ENCODE measurements at regions not wholly inside any gene's neighbourhood (a gene's known extent, or its start where the extent isn't known, plus 50 kb on each side); places are given as distances from the start of the nearest gene placed in this dataset.

DNA sequence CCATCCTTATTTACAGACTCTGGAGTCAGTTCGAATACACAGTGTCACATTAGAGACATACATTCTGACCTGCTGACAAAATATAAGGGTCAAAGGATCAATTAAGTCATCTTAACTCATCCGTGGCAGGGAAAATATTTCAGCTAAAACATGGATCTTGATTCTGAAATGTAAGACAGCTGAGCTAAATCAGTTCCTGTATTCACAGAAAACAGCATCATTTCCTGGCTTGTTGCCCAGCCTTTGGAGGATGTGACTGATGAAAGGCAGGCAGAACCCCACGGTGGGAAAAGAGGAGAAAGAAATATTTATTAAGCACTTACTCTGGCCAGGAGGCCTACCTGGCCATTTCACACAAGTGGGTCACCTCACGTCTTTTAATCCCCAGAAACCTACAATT is 101.9 kb downstream of the GAS2L3 start:
- DNase-seq: peak; percentile 54

DNA sequence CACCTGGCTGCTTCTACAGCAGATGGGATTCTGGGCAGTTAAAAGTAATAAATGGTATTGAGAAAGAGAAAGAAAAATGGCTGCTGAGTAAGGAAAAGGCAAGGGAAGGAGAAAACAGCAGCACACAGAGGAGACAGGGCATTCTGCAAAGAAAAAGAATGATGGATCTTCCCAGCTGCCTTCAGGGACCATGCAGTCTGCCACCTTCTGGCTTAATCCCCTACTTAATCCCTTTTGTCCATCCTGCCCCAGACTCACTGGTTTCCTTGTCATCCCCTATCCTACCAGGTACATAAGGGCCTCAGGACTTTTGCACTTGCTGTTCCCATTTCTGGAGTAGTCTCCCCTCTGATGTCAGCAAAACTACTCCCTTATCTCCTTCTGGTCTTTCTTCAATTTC is 107.6 kb downstream of the GAS2L3 start:
- DNase-seq: no peak

DNA sequence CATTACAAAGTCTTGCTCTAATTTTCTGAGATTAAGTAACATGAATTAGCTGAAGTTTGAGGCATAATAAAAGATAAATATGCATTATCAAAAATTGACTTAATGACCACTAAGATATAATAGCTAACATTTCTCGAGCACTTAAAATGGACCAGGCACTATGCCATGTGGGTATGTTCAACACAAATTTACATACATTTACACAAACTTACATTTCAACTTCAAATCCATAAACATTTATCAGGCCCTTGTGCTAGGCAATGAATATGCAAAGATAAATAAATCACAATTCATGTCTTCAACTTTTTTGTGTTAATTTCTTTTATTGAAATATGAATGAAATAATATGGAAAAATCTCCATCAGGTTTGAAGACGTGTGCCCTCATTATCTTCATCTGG is 108.7 kb downstream of the GAS2L3 start:
- DNase-seq: no peak

DNA sequence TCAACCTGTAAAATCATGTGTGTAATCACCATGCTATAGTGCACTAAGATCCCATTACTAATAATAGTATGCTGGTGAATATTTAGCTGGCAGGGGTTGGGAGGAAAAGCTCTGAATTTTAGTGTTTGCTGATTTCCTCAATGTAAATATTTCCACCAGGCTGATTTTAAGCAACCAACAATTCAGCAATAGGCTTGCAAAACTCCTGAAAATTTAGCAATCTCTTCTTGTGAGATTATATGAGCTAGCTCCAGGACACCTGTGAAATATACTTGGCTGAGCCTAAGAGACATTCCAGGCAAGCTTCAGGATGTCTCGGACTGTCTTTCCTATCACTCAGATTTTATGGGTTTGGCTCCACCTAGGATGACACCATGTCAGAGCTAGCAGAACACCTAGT is 106.9 kb upstream of the ANO4 start:
- no peak for DNase-seq

DNA sequence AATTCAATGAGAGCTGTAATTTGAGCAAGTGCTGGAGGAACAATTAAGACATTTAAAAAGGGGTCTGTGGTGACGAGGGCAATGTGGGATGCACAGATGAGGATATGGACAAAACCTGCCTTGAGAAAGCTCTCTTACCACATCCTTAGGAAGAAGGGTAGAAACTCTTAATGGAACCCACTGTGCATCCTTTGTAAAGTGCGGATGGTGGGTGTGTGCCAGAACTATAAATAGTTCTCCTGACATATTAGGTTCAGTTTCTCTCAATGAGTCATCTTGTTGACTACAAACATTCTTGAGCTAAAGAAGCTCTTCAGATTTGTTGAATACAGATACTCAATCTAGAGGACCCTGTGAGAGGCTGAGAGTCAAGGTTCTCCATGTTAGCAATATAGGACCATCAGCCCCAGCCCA is 106.1 kb upstream of the ANO4 start:
- DNase-seq: no peak

DNA sequence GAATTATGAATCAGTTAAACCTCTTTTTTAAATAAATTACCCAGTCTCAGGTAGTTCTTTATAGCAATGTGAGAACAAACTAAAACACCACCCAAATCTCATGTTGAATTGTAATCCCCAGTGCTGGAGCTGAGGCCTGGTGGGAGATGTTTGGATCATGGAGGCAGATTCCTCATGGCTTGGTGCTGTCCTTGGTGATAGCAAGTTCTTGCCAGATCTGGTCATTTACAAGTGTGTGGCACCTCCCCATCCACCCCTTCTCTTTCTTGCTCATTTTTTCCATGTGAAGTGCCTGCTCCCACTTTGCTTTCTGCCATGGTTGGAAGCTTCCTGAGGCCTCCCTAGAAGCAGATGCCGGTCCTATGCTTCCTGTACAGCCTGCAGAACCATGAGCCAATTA is 102.1 kb upstream of the ANO4 start:
- DNase-seq: no peak

DNA sequence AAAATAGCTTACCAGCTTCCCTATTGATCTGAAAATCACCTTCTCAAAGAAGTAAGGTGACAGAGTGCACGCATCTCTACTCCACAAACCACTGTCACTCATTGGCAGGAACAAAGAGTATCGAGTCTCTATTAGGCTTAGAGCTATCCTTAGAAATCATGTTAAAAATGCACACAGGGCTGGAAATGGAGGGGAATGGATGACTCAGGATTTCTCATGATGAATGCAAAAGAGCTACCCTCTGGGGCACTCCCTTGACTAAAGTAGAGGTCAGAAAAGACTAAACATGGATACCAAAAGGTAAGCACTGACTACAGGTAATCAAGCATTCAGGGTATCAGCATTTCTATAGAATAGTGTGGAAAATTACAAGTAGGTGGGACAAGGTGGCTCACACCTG is 96.1 kb upstream of the ANO4 start:
- no peak for DNase-seq

DNA sequence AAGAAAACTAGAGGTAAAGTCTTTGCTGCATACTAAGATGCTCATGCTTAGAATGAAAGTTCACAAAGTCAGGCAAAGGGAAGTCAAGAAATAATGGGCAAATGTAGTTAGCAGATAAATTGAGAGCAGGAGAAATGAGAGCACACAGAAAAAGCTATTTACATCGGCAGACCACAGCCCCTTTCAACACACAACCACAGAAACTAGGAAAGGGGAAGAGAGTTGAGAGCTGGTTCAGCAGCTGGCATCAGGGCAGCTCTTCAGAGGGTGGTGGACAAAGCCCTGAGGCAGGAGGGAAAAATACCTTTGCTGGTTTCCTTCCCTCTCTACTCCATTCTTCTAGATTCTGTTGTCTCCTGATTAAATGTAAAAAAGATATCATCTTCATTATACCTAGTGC is 95.4 kb upstream of the ANO4 start:
- peak; percentile 54 for DNase-seq

DNA sequence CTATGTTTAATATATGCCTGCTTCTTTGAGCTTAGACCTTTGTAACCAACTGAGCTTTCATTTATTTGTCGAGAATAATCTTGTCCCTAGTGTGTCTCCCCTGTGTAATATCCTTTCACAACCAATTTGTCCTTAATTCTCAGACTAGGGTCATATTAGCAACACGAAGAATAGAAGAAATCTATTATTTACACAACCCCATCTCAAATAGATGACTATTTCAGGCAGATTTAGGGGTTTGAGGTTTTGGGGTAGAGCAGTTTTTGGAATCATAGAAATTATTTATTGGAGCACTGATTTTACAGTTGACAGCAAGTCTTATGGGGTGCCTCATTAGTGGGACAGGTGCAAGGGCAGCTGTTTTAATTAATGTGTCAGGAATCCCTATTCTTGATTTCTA is 91.2 kb upstream of the ANO4 start:
- DNase-seq: no peak

DNA sequence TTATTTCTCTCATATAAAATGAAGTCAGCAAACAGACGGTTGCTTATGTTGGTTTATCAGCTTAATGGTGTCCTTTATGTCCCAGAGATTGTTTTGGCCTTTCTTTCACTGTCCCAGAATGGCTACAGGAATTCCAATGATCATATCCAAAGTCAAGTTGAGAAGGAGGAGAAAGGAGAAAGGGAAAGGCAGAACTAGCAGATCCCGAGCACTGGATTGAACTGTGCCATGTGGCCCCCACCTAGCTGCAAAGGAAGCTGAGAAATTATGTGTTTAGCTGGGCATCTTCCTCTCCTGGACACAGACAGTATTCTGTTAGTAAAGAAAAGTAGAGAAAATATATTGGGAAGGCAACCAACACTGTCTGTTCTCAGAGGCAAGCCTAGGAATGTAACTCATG is 90.7 kb upstream of the ANO4 start:
- DNase-seq: no peak

DNA sequence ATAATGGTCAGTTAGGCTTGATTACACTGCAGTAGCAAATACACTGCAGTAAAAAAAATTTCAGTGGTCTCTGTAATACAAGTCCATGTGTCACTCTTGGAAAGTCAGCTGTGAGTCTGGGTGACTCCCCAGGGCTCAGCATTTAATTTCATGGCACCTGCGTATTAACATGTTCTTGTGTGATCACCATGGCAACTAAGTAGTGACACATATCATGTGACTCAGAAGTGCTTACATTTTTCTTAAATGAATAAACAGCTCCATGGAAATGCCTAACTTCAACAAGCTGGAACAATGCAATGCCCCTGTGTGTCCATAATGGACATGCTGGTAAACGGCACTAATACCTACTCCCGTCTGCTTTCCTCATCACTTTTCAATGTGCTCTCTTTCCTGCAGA is 88.5 kb upstream of the ANO4 start:
- DNase-seq: no peak

DNA sequence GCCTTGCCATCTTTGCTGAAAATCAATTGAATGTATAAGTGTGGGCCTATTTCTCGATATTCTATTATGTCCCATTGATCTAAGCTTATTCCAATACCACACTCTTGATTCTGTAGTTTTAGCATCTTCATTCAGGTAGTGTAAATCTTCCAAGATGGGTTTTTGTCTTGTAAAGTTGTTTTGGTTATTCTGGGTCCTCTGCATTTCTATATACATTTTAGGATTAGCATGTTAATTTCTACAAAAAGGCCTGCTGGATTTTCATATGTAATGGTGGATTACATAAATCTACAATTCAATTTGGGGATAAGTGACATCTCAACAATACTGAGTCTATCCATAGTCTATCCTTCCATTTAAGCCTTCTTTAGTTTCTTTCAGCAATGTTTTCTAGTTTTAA is 86.0 kb upstream of the ANO4 start:
- no peak for DNase-seq

DNA sequence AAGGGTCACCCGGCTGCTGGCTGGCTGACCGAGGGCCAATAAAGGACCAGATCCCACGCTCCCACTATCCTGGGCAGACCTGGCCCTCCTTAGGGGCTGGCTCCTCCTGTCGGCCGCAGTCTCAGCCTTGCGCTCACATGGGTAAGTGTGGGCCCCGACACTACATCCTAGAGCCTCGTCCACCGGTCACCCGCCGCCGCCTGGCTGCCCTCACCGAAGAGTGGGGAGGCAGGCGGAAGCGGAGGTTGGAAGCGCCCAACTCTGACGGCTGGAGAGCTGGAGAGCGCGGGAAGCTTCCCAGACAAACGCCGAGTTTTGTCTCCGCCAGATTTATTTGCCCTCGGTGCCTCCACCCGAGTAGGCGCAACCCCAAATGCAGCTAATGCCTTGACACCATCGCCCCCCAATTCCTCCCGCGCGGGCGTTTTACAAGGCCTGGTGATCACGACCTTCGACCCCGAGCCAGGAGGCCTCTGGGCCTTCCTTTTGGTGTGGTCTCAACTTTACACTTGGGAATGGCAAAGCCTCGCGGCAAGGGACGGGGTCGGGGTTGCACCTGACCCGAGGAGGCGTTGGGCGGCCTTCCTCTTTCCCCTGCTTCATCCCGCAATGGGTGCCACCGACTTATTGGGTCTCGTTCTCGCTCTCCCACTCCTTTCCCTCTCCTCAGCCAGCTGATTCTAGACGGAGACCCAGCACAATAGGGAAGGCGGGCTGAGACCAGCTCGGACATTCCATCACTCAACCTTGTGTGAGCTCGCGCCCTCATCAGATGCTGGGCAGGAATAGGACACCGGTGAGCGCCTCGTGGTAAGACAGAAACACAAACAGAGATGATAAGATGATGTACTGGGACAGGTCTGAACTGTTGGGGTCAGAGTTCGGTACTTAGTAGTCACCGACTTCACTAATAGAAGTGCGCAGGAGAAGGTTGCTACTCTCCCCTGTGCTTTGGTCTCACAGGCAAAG is 78.3 kb upstream of the ANO4 start:
- DNase-seq: no peak

DNA sequence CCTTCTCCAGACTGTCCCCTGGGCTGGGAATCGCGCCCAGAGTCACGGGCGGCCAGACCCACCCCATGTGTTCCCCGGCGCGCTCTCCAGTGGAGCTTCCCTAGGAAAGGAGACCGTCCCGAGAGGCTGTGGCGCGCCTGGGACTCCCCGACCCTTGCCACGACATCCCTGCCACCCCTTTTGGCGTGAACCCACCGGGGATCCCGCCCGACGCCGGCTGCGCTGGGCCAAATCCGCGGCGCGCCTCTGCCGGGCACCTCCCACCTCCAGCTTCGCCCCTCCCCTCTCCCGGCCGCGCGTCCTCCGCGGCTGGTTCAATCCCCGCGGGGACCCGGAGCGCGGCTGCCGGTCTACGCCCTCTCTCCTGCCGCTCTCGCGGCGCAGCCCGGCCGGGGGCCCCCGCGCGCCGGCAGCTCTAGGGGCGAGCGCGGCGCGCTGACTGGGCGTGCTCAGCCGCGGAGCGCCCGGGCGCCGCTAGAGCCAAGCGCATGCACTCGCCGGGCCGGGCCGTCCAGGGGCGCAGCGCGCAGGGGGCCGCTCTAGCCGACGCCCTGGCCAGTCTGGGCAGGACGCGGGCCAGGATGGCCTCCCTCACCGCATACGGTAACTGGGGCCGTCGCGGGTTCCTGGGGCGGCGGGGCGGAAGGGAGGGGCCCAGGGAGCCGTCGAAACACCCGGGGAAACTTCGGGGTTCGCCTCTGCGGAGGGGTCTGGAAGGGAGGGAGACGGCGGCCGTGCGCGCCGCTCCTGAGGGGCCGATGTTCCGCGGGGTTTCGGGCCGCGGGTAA is 77.4 kb upstream of the ANO4 start:
- peak; percentile 23 for DNase-seq

DNA sequence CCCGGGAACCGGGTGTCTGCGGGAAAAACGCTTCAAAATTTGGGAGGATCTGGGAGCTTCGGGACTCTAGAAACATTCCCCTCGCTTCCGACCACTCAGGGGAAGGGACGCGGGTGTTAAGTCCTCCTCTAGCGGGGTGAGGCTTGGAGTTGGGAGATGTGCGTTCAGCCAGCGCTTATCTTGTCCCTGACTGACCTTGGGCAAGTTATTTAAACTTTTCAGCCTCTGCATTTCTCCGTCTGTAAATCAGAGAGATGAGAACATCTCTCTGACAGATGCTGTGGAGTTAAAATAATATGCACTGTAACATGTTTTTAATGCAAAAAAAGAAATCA is 76.9 kb upstream of the ANO4 start:
- no peak for DNase-seq

DNA sequence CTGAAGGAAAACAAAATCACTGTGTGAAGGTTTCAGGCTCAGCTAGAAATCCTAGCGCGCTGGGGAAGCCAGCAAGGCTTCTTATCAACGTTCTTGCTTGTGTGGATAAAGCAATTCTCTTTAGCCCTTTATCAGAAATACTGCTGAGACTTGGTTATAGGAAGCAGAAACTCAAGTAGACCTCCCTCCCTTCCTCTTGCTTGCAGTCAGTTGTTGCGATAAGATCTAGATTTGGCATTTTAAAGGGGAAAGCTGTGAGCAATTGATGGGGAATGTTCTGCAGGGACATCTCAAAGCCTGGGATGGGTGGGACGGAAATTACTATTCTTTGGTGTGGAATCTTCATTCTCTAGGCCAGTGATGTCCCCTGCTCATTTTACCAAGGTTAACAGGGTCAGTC is 76.4 kb upstream of the ANO4 start:
- peak; percentile 2 for DNase-seq

DNA sequence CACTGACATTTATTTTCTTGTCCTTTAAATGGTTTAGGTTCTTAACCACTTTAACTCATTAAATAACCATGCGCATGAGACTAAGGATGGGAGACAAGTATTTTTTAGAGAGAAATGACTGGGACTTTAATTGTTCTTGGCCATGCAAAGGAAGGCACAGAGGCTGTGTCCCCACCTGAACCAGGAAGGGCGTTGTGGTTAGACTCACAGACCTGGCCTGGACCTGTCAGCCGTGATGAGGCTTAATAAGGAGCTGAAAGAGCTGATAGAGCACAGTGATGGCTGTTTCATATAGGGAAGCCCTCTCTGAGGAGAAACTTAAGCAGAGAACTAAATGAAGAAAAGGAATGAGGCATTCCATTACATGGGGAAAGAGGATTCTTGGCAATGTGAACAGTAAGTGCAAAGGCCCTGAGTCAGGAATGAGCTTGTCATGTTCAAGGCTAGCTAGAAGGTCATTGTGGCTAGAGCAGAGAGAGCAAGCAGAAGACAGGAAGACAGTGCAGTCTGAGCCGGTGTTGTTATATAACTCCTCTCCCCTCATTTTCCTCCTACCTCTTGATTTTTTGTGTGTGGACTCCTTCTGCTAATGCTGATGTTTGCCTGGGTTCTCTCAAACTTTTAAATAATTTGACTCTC is 74.4 kb upstream of the ANO4 start:
- no peak for DNase-seq

DNA sequence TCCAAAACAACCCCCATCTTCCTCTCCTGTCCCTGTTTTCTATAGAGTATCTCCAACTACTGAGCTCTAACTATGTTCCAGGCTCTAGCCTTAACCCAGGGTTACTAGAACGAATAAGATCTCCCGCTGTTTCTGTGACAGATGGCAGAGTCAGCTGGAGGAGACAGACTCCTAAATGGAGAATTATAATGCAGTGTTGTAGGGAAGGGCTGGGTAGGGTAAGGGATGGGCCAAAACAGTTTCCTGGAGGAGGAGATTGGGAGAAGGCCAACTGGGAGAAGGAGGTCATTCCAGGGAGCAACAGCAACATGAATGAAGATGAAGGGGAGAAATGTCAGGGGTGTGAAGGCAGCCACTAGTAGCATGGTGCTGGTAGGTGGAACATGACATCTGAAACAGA is 73.4 kb upstream of the ANO4 start:
- no peak for DNase-seq

DNA sequence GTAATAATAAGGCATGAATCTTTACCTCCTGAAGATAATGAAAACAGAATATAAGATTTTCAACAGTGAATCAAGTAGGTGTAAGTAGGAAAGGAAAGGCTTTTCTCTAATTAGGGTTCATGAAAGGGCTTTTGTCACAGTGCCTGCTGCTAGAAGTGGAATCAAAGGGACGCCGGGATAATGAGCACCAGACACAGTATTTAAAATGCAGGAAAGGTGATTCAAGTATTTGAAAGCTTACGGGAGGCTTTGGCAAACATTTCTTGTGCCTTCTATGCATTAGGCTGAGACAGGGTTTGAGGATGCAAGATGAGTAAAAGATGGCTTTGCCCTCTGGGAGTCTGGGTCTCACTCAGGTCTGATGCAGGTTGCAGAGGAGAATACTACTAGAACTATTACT is 70.5 kb upstream of the ANO4 start:
- DNase-seq: no peak

DNA sequence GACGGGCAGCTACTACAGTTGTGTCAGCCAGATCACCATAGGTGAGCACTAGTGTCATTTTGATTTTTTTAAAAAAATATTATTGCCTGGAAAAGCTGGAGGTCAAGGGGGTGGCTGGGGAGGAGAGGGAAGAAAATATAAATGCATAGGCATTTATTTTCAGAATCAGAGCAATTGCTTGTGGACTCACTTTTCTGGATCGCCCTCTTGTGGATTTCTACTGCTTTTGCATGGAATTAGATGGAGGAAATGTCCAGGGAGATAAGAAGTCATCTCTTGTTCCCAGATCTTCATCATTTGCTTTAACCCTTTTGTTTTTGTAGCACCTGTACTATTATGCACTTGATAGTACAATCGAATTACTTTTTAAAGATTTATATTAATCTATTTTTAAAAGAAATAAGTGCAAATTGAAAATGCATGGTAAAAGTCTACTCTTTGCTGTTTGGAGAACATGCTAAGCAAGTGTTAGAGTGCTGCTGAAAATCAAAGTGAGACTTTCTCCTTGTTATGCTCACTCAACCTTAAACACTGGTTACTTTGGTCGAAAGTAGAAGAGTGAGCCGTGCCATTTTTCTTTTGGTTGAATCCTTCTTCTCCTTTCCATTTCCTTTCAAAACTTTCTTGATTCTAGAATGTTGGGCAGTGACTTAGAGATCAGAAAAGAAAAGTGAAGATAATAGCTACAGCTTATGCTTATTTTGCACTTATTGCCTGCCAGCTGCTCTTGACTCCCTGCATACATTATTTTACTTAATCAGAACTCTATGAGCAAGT is 60.6 kb upstream of the ANO4 start:
- DNase-seq: peak; percentile 54

DNA sequence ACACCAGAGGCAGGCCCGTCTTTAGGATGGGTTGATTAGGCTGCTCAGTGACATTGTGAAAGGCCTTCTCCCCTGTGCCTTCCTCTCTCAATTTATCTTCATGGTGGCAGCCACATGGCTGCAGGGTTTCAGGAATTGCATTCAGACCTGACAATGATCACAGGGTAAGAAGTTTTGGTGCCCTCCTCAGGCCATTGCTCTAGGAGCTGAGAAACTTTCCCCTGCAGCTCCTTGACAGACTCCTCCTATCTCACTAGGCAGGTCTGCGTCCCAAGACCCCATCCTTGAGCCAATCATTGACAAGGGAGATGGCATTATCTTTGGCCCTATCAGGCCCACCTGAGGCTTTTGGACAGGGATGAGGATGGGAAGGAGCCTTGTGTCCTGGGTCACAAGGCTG is 57.4 kb upstream of the ANO4 start:
- DNase-seq: no peak

DNA sequence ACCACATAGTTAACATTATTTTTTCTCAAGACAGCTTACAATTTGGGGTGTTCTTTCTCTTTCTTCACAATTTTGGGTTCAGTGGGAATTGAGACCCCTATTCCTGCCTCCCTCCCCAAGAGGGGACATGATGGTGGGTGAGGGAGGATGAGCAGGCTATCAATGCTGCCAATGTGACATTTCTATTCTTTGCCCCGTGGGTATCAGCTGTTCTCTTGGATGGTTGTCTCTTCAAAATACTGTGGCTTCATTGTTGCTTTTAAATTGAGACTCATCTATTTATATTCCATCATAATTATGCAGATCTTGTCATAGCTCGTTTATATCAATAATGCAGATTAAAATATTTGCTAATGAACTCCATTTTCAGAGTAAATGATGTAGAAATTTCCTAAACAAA is 56.5 kb upstream of the ANO4 start:
- DNase-seq: no peak

DNA sequence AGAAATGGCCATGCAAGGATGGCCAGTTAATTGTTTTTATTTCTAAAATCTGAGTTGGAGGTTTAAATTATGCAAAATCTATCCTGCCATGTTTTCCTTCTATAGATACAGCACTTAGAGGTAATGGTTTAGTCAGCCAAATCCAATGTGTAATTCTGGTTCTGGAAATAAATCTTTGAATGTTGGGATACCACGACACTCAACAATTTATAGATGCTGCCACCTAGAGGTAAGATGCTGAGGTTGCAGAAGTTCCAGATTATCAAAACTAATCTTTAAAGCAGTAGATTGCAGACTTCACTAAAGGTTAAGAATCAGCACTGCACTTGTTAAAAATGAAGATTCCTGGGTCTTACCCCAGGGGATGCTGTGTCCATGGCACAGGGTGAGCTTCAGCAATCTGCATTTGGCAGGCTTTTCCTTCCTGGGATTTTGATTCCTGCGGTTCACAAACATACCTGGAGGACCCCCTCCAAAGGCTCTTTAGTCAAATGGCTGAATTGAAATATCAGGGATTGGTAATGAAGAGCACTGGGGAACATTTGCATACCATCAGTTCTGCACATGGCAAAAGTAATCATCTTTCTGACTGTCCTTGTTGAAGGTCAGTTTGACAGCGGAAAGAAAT is 53.4 kb upstream of the ANO4 start:
- DNase-seq: peak; percentile 37
